ENCODE measurements at regions not wholly inside any gene's neighbourhood (a gene's known extent, or its start where the extent isn't known, plus 50 kb on each side); places are given as distances from the start of the nearest gene placed in this dataset.
"Not testable (repeated sequence)": the region's sequence is repeated elsewhere in the genome, so short reads cannot be mapped to it uniquely, and the experiment has no call there.

GRCh38 chr13:78060966-78061365, 142.3 kb upstream of the EDNRB start:
- no peak for DNase-seq

GRCh38 chr13:78056865-78057264, 138.2 kb upstream of the EDNRB start:
- not testable (repeated sequence) for DNase-seq

- DNase-seq, result no peak
Measured at GRCh38 chr13:78054157-78054556, 135.5 kb upstream of the EDNRB start.

GRCh38 chr13:78047151-78047550, 128.5 kb upstream of the EDNRB start:
- DNase-seq, result no peak

GRCh38 chr13:78046331-78046730, 127.7 kb upstream of the EDNRB start:
- no peak for DNase-seq

GRCh38 chr13:78045916-78046315, 127.3 kb upstream of the EDNRB start:
- DNase-seq, result no peak

- not testable (repeated sequence) for DNase-seq
Measured at GRCh38 chr13:78041366-78041765, 122.7 kb upstream of the EDNRB start.

GRCh38 chr13:78040205-78040830, 121.7 kb upstream of the EDNRB start:
- DNase-seq, result no peak

GRCh38 chr13:78036841-78037240, 118.2 kb upstream of the EDNRB start:
- DNase-seq, result no peak

- no peak for DNase-seq
Measured at GRCh38 chr13:78035500-78035899, 116.9 kb upstream of the EDNRB start.

- no peak for DNase-seq
Measured at GRCh38 chr13:78033509-78033908, 114.9 kb upstream of the EDNRB start.

GRCh38 chr13:78032132-78032531, 113.5 kb upstream of the EDNRB start:
- no peak for DNase-seq

- DNase-seq, result no peak
Measured at GRCh38 chr13:78030341-78030896, 111.8 kb upstream of the EDNRB start.

- no peak for DNase-seq
Measured at GRCh38 chr13:78029901-78030300, 111.3 kb upstream of the EDNRB start.

GRCh38 chr13:78028960-78029359, 110.3 kb upstream of the EDNRB start:
- no peak for DNase-seq

GRCh38 chr13:78024996-78025395, 106.4 kb upstream of the EDNRB start:
- no peak for DNase-seq

- no peak for DNase-seq
Measured at GRCh38 chr13:78022164-78022877, 103.7 kb upstream of the EDNRB start.

GRCh38 chr13:78020861-78021260, 102.2 kb upstream of the EDNRB start:
- DNase-seq, result no peak

- DNase-seq, result no peak
Measured at GRCh38 chr13:78015782-78016181, 97.2 kb upstream of the EDNRB start.

- no peak for DNase-seq
Measured at GRCh38 chr13:78012046-78012445, 93.4 kb upstream of the EDNRB start.

- no peak for DNase-seq
Measured at GRCh38 chr13:78004821-78005220, 86.2 kb upstream of the EDNRB start.

GRCh38 chr13:77999746-78000145, 81.1 kb upstream of the EDNRB start:
- no peak for DNase-seq

- DNase-seq, result no peak
Measured at GRCh38 chr13:77994166-77994565, 75.5 kb upstream of the EDNRB start.

- DNase-seq, result no peak
Measured at GRCh38 chr13:77991003-77991402, 72.4 kb upstream of the EDNRB start.

- no peak for DNase-seq
Measured at GRCh38 chr13:77989281-77989680, 70.7 kb upstream of the EDNRB start.

All from NCI-H1694 (cell line).